ENCODE measurements at regions not wholly inside any gene's neighbourhood (a gene's known extent, or its start where the extent isn't known, plus 50 kb on each side); places are given as distances from the start of the nearest gene placed in this dataset.

- TF ChIP-seq CTCF (IDR thresholded peaks at IDR 0.05) = no peak
- TF ChIP-seq POLR2AphosphoS5 (IDR thresholded peaks at IDR 0.05) = no peak
Observed at GRCh38 chr13:78376822-78377221, 226.5 kb downstream of the POU4F1 start.

Data from prostate gland (tissue), 2 donors.